Forelimb muscle (tissue), 1 donor: ENCODE measurements at regions not wholly inside any gene's neighbourhood (a gene's known extent, or its start where the extent isn't known, plus 50 kb on each side); places are given as distances from the start of the nearest gene placed in this dataset.

Experiments
- DNase-seq: peaks from one replicate; pipeline ENCODE4 v3.0.0-alpha.2; 2013; ENCODE audit warnings: low read depth

GRCh38 chr14:98741523-98741922 lies 530.5 kb downstream of the BCL11B start:
- DNase-seq: no peak

DNA sequence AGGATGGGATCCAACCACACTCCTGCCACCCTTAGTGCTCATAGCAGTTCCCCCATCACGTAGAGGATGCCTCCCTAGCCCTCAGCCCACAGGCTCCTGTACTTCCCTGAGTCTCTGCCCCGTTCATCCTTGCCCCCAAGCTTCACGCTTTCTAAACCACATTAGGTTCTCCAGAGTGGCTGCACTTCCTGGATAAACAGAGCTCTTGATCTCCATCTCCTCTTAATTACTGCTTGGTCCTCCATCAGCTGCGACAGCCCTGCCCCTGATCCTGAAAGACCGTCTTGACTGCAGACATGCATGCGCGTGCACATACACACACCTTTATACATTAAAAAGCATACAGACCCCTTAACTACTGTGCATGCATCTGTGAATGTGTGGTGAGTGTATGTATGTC lies 530.0 kb downstream of the BCL11B start:
- DNase-seq: no peak

- no peak for DNase-seq
These were observed 528.5 kb downstream of the BCL11B start for GRCh38 chr14:98743536-98743935.

DNA sequence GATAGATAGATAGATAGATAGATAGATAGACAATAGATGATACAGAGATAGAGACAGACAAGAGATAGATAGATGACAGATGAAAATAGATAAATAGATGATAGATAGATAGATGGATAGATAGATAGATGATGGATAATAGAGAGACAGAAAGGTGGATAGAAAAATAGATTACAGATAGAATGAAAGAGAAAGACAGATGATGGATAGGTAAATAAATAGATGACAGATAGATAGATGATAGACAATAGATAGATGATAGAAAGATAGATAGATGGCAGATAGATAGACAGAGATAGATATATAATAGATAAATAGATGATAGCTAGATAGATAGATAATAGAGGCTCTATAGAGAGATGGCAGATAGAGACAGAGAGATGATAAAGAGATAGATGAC lies 523.0 kb downstream of the BCL11B start:
- no peak for DNase-seq

GRCh38 chr14:98751110-98751509 lies 520.9 kb downstream of the BCL11B start:
- no peak for DNase-seq

GRCh38 chr14:98752660-98753059 lies 519.3 kb downstream of the BCL11B start:
- DNase-seq: no peak

DNA sequence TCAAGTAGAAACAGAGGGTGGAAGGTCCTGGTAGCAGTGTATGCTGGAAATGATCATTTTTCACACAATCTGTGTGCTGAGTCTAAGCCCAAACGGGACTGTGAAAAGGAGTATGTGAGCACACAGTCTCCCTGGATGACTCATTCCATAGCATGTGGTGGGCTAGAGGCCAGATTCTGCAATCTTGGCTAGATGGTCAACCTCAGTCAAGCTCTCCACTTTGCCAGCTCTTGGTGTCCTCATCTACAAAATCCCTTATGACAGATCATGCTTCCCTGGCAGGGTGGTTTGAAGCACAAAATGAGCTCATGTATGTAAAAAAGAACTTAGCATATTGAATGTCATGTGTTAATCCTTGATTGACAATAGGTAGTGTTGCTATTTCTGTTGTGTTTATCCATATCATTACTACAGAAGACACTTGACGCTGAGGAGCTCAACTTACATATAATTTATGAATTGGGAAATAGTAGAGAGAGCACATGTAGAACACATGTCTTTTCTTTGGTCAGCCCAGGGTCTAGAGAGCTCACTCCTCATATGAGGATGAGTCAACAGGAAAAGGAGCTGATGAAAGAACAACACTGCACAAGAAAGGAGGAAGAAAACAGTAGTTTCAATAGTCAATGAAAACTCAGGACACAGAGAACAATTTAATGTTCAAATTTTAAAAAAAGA lies 517.5 kb downstream of the BCL11B start:
- no peak for DNase-seq

DNA sequence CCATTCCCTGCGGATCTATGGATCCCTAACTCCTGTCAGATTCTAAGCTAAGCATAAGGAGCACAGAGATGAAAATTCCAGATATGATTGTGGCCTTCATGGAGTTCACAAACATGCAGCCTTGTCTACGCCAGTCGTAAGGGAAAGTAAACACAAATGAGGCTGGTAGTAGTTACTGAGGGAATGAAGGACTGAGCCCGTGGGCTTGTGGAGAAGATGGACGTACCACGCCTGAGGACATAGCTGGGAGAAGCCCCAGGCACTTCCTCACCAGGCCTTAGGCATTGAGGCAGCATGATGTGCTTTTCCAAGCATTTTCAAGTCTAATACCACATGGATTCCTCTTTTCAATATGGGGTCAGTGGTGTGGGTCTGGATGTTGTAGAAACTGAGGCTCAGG lies 515.2 kb downstream of the BCL11B start:
- no peak for DNase-seq

- no peak for DNase-seq
These were observed 513.6 kb downstream of the BCL11B start for GRCh38 chr14:98758440-98758839.

DNA sequence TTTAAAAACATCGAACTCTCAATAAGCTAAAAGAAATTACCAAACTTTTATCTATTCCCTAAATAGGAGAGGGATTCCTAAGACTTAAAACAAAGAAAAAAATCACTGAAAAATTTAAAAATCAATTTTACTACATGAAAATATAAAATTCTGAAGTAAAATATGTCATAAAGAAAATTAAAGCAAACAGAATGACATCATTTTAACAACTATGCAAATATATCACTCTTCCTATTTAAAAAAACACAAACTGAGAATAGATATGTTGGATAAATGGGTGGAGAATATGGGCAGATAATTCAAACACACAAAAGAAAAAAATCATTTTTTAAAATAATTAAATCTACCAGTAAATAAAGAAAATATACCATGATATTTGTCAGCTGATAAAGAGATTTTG lies 510.0 kb downstream of the BCL11B start:
- DNase-seq: no peak

DNA sequence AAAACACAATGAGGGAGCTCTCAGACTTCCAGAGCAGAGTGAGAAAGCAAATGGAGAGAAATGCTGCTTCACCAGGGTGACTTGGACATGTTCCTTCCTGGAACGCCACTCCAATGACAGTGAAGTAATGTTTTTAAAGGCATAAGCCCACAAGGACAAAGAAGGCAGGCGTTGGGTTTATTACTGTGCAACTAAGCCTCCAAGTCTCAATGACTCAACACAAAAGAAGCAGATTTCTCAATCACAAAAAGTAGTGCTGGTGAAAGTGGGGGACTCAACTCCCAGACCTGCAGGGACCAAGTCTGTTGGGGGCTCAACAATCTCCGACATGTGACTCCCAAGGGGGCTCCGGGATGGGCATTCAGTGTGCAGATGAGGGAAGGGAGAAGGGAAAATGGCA lies 505.2 kb downstream of the BCL11B start:
- DNase-seq: no peak

DNA sequence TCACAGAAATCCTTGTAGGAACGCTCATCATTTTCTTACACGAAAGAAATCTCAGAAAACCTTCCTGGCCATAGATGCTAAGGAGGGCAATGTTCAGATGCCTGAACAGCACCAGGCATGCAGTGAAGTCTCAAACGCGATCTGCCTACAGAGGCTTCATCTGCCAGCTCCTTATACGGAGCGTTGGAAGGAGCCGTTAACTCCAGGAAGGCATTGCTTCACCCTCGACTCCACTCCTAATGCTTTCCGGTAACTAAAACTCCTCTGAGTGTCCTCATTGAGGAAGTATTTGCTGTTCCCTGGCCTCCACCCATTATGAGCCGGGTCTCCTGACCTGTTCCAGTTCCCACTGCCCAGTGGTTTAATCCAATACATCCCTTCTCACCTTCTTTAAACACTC lies 502.7 kb downstream of the BCL11B start:
- DNase-seq: no peak

DNA sequence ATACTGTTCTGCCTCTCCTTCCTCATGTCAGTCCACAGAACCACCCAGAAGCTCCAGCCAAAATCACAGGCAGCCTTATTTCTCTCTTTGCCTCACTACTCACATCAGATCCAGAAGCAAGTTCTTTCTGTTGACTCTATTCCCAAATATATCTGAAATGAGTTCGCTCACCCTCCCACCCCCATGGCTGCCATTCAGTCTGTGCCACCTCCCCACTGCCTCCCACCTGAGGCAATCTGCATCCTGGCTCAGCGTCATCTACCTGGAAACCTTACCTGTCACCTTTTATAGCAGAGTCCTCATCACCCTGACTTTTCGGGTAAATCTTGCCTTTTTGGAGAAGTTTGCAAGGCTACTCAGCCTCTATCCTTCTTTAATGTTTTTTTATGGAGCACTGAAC lies 501.8 kb downstream of the BCL11B start:
- no peak for DNase-seq

GRCh38 chr14:98773814-98774213 lies 498.2 kb downstream of the BCL11B start:
- no peak for DNase-seq

GRCh38 chr14:98775892-98776291 lies 496.1 kb downstream of the BCL11B start:
- DNase-seq: no peak

DNA sequence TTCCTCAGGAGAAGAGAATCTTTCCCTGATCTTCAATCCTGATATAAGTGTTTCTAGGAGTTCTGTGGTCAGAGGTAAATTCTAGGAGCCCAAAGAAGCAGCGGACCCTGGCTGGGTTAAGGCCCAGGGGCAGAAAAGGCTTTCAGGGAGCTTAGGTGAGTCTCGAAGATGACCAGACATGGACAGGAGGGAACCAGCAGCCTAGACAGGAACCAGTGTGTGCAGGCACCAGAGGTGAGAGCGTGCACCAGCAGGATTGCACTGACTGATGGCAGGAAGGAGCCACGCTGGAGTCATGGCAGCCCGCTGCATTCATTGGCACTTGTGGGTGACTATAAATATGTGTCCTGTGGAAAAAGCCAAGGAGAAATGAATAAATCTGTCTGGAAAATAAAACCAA lies 489.9 kb downstream of the BCL11B start:
- DNase-seq: no peak

- no peak for DNase-seq
These were observed 486.4 kb downstream of the BCL11B start for GRCh38 chr14:98785578-98785977.

- no peak for DNase-seq
These were observed 485.5 kb downstream of the BCL11B start for GRCh38 chr14:98786456-98786855.

DNA sequence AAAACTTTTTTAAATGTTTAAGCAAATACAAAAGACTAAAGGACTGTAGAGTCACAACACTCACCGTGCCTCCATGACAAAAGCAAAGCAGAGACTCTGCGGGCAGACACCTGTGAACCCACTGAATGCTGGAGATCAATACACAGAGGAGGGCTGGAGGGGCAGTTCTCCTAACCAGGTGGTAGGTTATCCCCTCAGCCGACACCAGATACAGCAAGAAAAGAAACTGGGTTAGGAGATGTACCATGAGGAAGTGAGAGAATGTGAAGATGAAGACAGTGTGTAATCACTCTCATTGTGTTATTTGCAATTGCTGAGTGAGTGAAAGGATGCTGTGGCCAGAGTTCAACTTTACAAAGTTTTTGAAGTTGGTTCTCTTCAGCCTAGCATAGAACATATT lies 480.3 kb downstream of the BCL11B start:
- no peak for DNase-seq

- no peak for DNase-seq
These were observed 479.8 kb downstream of the BCL11B start for GRCh38 chr14:98792171-98792570.

DNA sequence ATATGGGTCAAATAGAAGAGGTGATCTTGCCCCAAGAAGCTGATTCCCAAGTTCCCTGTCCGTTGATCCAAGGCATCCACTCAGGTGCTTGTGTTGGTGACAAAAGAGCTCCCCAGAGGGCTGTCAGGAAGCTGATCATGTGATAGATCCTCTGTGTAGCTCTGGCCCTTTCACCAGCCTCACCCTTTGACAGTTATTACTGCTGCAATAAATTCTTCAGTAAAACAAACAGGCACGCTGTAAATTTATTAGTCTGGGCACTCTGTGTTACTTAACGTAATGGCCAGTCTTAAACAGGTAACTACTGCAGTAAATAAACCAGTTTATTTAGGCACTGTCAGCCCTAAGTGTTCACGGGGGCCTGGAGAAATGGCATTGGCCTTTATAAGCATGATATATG lies 473.9 kb downstream of the BCL11B start:
- DNase-seq: no peak

DNA sequence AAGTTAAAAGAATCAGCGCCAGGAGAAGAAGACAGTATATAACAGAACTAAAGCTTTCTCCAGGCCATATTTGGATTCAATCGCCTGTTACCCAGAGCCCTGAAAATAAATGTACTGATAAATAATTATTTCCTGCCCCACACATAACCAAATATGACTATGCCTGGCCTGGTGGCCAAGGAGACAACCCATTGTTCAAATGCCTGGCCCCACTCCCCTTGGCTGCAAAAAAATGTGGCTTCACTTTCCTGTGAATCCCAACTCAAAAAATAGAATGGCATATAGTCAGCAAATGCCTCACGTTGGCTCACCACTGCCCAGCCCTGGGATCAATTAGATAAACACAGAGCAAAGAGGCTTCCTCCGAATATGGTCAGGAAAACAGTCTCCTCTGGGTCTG lies 472.1 kb downstream of the BCL11B start:
- no peak for DNase-seq

DNA sequence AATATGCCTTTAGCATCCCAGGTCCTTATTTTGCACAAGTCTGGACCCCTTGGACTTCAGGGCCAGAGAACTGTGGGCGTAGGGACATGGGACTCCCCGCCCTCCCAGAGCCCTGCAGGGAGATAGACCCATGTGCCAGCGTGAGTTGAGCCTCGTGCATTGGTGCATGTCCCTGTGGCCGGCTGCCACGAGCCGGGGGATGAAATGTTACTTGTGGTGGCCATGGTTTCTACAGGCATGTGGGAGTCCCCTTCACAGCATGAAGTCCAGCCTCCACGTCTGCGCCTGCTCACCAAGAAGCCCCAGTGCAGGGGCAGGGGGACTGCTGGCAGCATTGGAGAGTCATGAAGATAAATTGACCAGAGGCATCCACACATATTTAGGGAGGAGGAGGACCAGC lies 470.0 kb downstream of the BCL11B start:
- no peak for DNase-seq

DNA sequence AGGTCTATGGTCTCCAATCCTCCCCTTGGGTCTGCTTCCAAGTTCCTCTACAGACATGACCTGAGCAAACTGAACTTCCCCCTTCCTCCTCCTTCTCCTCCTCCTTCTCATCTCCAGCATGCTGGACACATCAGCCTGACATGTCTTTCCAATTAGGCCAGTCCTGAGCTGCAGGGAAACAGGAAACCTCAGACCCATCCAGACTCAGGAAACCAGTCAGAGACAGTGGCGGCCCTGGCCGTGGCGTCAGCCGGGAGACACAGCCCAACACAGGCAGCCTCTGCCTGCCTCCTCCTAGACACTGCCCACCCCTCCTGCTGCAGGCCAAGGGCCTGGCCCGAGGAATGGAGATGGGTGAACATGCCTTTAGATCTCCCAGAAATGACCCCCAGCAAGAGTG lies 468.8 kb downstream of the BCL11B start:
- no peak for DNase-seq
